AG09309 (cell line): ENCODE measurements at regions not wholly inside any gene's neighbourhood (a gene's known extent, or its start where the extent isn't known, plus 50 kb on each side); places are given as distances from the start of the nearest gene placed in this dataset.

Source experiments
- DNase-seq: peaks from one replicate; pipeline ENCODE4 v3.0.0-alpha.2; 2010; ENCODE audit warnings: low read depth
- H3K4me3 ChIP-seq: 2 replicates; pipeline ENCODE4 v1.5.1; 2011; ENCODE audit warnings: mild to moderate bottlenecking, low read depth, low read length, moderate library complexity; ENCODE audit not compliant: control insufficient read depth
- CTCF ChIP-seq: IDR thresholded peaks from 2 replicates; pipeline ENCODE4 v1.5.1; 2011; ENCODE audit warnings: mild to moderate bottlenecking, low read depth, low read length, inconsistent platforms; ENCODE audit not compliant: insufficient read depth, control insufficient read depth; ENCODE audit errors: missing control alignments

DNA sequence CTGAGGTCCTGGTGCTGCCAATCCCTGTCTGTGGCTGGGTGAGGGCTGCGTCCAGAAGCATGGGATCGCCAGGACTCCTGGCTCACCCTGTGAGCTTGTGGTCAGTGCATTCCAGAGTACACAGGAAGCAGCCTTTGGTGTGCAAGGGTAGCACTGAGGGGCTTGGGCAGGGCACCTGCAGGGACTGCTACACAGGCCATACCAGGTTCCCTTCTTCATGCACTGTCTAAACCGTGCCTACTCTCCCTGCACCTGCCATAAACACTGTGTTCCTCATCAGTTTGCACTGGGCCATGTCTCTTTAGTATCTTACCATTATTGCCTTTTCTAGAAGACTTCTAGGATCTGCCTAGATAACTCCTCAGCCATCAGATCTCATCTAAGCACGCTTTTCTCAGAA, 72.8 kb upstream of the NKX2-2 start:
- H3K4me3 ChIP-seq, result no peak overlapping the region
- no peak for TF ChIP-seq CTCF
- DNase-seq, result no peak

- no peak for TF ChIP-seq CTCF
- no peak for DNase-seq
- no peak overlapping the region for H3K4me3 ChIP-seq
Measured at GRCh38 chr20:21583486-21584168, 69.8 kb upstream of the NKX2-2 start.

GRCh38 chr20:21577551-21577950, 63.7 kb upstream of the NKX2-2 start:
- H3K4me3 ChIP-seq, result no peak overlapping the region
- no peak for DNase-seq
- no peak for TF ChIP-seq CTCF

GRCh38 chr20:21575981-21576740, 62.3 kb upstream of the NKX2-2 start:
- DNase-seq, result no peak
- no peak for TF ChIP-seq CTCF
- H3K4me3 ChIP-seq, result no peak overlapping the region

GRCh38 chr20:21575167-21575566, 61.3 kb upstream of the NKX2-2 start:
- no peak for DNase-seq
- no peak overlapping the region for H3K4me3 ChIP-seq
- TF ChIP-seq CTCF, result no peak

- DNase-seq, result no peak
- TF ChIP-seq CTCF, result no peak
- H3K4me3 ChIP-seq, result no peak overlapping the region
Measured at GRCh38 chr20:21574443-21574842, 60.6 kb upstream of the NKX2-2 start.
